Chondrocyte (in vitro differentiated cells): ENCODE measurements at regions not wholly inside any gene's neighbourhood (a gene's known extent, or its start where the extent isn't known, plus 50 kb on each side); places are given as distances from the start of the nearest gene placed in this dataset.

Source experiments
- DNase-seq: peaks from one replicate; pipeline ENCODE4 v3.0.0; 2021; ENCODE audit warnings: mixed read lengths, low spot score
- H3K27ac Mint-ChIP-seq: one replicate; pipeline ENCODE4 v1.8.0; 2021; ENCODE audit warnings: mild to moderate bottlenecking, moderate library complexity, mixed read lengths; ENCODE audit not compliant: unreplicated experiment
- H3K27me3 Mint-ChIP-seq: 2 replicates; pipeline ENCODE4 v1.8.0; 2021; ENCODE audit warnings: low read depth, mixed read lengths
- H3K36me3 Mint-ChIP-seq: 2 replicates; pipeline ENCODE4 v1.8.0; 2021; ENCODE audit warnings: low read depth, mixed read lengths
- H3K4me1 Mint-ChIP-seq: 2 replicates; pipeline ENCODE4 v1.8.0; 2021; ENCODE audit warnings: low read depth, mild to moderate bottlenecking, mixed read lengths
- H3K4me3 Mint-ChIP-seq: one replicate; pipeline ENCODE4 v1.8.0; 2021; ENCODE audit warnings: mild to moderate bottlenecking, moderate library complexity, mixed read lengths; ENCODE audit not compliant: unreplicated experiment
- H3K9me3 Mint-ChIP-seq: 2 replicates; pipeline ENCODE4 v1.8.0; 2021; ENCODE audit warnings: low read depth, mixed read lengths
- CTCF ChIP-seq: fragments of 200-600 bp; sonication (generic); IDR thresholded peaks from 2 replicates; pipeline ENCODE4 v1.5.0; 2021; ENCODE audit warnings: antibody characterized with exemption, mild to moderate bottlenecking, moderate library complexity

GRCh38 chr6:168128631-168129291, 49.7 kb upstream of the FRMD1 start:
- H3K36me3 Mint-ChIP-seq: no peaks in the 10 kb centered on the region
- no peak overlapping the region for H3K27ac Mint-ChIP-seq
- H3K4me3 Mint-ChIP-seq: no peak overlapping the region
- peaks cover 15% of the 10 kb centered on the region for H3K4me1 Mint-ChIP-seq
- no peaks in the 10 kb centered on the region for H3K9me3 Mint-ChIP-seq
- TF ChIP-seq CTCF: no peak
- no peak for DNase-seq
- H3K27me3 Mint-ChIP-seq: peaks cover 17% of the 10 kb centered on the region
